Iris pigment epithelial cell (primary cell): ENCODE measurements at regions not wholly inside any gene's neighbourhood (a gene's known extent, or its start where the extent isn't known, plus 50 kb on each side); places are given as distances from the start of the nearest gene placed in this dataset.

Experiments used
- DNase-seq: peaks from one replicate; pipeline ENCODE4 v3.0.0-alpha.2; 2011; ENCODE audit warnings: low read depth

GRCh38 chr20:10724449-10725173, 50.8 kb upstream of the JAG1 start:
- DNase-seq, result no peak

GRCh38 chr20:10728873-10729670, 55.3 kb upstream of the JAG1 start:
- DNase-seq, result peak; percentile 61

- DNase-seq, result no peak
Observed at GRCh38 chr20:10729785-10730184, 56.0 kb upstream of the JAG1 start.

- DNase-seq, result no peak
Observed at GRCh38 chr20:10730629-10731183, 56.9 kb upstream of the JAG1 start.

- DNase-seq, result peak; percentile 42
Observed at GRCh38 chr20:10731190-10731965, 57.6 kb upstream of the JAG1 start.

- DNase-seq, result no peak
Observed at GRCh38 chr20:10733122-10733521, 59.3 kb upstream of the JAG1 start.

- DNase-seq, result no peak
Observed at GRCh38 chr20:10735195-10735949, 61.6 kb upstream of the JAG1 start.

- DNase-seq, result no peak
Observed at GRCh38 chr20:10739134-10739533, 65.3 kb upstream of the JAG1 start.

- DNase-seq, result no peak
Observed at GRCh38 chr20:10739566-10739965, 65.8 kb upstream of the JAG1 start.

- peak; percentile 34 for DNase-seq
Observed at GRCh38 chr20:10741060-10741459, 67.3 kb upstream of the JAG1 start.

- DNase-seq, result no peak
Observed at GRCh38 chr20:10745790-10746189, 72.0 kb upstream of the JAG1 start.

GRCh38 chr20:10747019-10747418, 73.2 kb upstream of the JAG1 start:
- no peak for DNase-seq

GRCh38 chr20:10749084-10749483, 75.3 kb upstream of the JAG1 start:
- no peak for DNase-seq

GRCh38 chr20:10752206-10752605, 78.4 kb upstream of the JAG1 start:
- no peak for DNase-seq

GRCh38 chr20:10754824-10755223, 81.0 kb upstream of the JAG1 start:
- DNase-seq, result no peak

- peak; percentile 47 for DNase-seq
Observed at GRCh38 chr20:10758446-10758845, 84.6 kb upstream of the JAG1 start.

- peak; percentile 93 for DNase-seq
Observed at GRCh38 chr20:10761232-10761631, 87.4 kb upstream of the JAG1 start.

GRCh38 chr20:10761786-10762185, 88.0 kb upstream of the JAG1 start:
- peak; percentile 90 for DNase-seq

GRCh38 chr20:10762216-10762615, 88.4 kb upstream of the JAG1 start:
- DNase-seq, result no peak

- peak; percentile 23 for DNase-seq
Observed at GRCh38 chr20:10763112-10763511, 89.3 kb upstream of the JAG1 start.

GRCh38 chr20:10769700-10770099, 95.9 kb upstream of the JAG1 start:
- DNase-seq, result peak; percentile 44

- DNase-seq, result no peak
Observed at GRCh38 chr20:10770753-10771152, 97.0 kb upstream of the JAG1 start.
